WTC11 (cell line): ENCODE measurements at regions not wholly inside any gene's neighbourhood (a gene's known extent, or its start where the extent isn't known, plus 50 kb on each side); places are given as distances from the start of the nearest gene placed in this dataset.

ENCODE experiments used
- ATAC-seq: fragments of 200-7000 bp; cut with Tn5 transposase; 2 replicates; pipeline ENCODE4 v1.10.0; 2021; ENCODE audit warnings: mild to moderate bottlenecking, moderate library complexity
- CTCF ChIA-PET: fragments of 300-600 bp; sonication (Branson Sonifier 250); formaldehyde crosslinking; loops from one replicate; lab custom pipeline; 2021; ENCODE audit warnings: antibody characterized with exemption; lab: Charles Lee
- POLR2A ChIA-PET: fragments of 350-600 bp; sonication (Branson Sonifier 250); formaldehyde crosslinking; loops from one replicate; lab custom pipeline; 2021; ENCODE audit warnings: antibody characterized with exemption; lab: Charles Lee
- DNase-seq: peaks from one replicate; pipeline ENCODE4 v3.0.0; 2021; ENCODE audit warnings: low spot score
- H3K27ac Mint-ChIP-seq: 2 replicates; pipeline ENCODE4 v1.8.0; 2021; ENCODE audit warnings: mixed read lengths
- H3K27me3 Mint-ChIP-seq: 2 replicates; pipeline ENCODE4 v1.8.0; 2021; ENCODE audit warnings: low read depth, mild to moderate bottlenecking, moderate library complexity, mixed read lengths
- H3K36me3 Mint-ChIP-seq: 2 replicates; pipeline ENCODE4 v1.8.0; 2021; ENCODE audit warnings: mixed read lengths
- H3K4me1 Mint-ChIP-seq: 2 replicates; pipeline ENCODE4 v1.8.0; 2022; ENCODE audit warnings: mixed read lengths
- H3K4me3 Mint-ChIP-seq: 2 replicates; pipeline ENCODE4 v1.8.0; 2021; ENCODE audit warnings: mild to moderate bottlenecking, moderate library complexity, mixed read lengths
- H3K9me3 Mint-ChIP-seq: 2 replicates; pipeline ENCODE4 v1.8.0; 2021; ENCODE audit warnings: mixed read lengths
- AFF4 ChIP-seq: sonication (generic); formaldehyde crosslinking; IDR thresholded peaks from 2 replicates; pipeline ENCODE4 v1.8.1; 2023; ENCODE audit warnings: mild to moderate bottlenecking, missing genetic modification reagents, borderline replicate concordance
- ATF1 ChIP-seq: sonication (generic); formaldehyde crosslinking; IDR thresholded peaks from 2 replicates; pipeline ENCODE4 v1.8.1; 2023; ENCODE audit warnings: mild to moderate bottlenecking, moderate library complexity, missing genetic modification reagents
- CDX4 ChIP-seq: fragments of 250-450 bp; sonication (Bioruptor Pico); IDR thresholded peaks from 2 replicates; pipeline ENCODE4 v1.9.0; 2021; ENCODE audit warnings: moderate library complexity, mild to moderate bottlenecking, inconsistent platforms, borderline replicate concordance
- CREB1 ChIP-seq: sonication (generic); formaldehyde crosslinking; IDR thresholded peaks from 2 replicates; pipeline ENCODE4 v1.8.0; 2023; ENCODE audit warnings: mild to moderate bottlenecking, missing genetic modification reagents
- CREM ChIP-seq: sonication (generic); formaldehyde crosslinking; IDR thresholded peaks from 2 replicates; pipeline ENCODE4 v1.8.1; 2022; ENCODE audit warnings: mild to moderate bottlenecking, missing genetic modification reagents, moderate library complexity
- ELF4 ChIP-seq: sonication (generic); formaldehyde crosslinking; IDR thresholded peaks from 2 replicates; pipeline ENCODE4 v1.8.1; 2022; ENCODE audit warnings: low read depth, mild to moderate bottlenecking, moderate library complexity, missing genetic modification reagents
- EMX1 ChIP-seq: fragments of 250-450 bp; sonication (Bioruptor Pico); IDR thresholded peaks from 2 replicates; pipeline ENCODE4 v1.8.0; 2021; ENCODE audit warnings: mild to moderate bottlenecking
- ETV6 ChIP-seq: sonication (generic); formaldehyde crosslinking; IDR thresholded peaks from 2 replicates; pipeline ENCODE4 v1.8.1; 2022; ENCODE audit warnings: mild to moderate bottlenecking, missing genetic modification reagents
- FOXP1 ChIP-seq: sonication (generic); formaldehyde crosslinking; IDR thresholded peaks from 2 replicates; pipeline ENCODE4 v1.8.0; 2022; ENCODE audit warnings: missing genetic modification reagents, mild to moderate bottlenecking, moderate library complexity, borderline replicate concordance
- GTF2I ChIP-seq: fragments of 250-450 bp; sonication (Bioruptor Pico); conservative IDR thresholded peaks from 2 replicates; pipeline ENCODE4 v1.4.0; 2021; ENCODE audit warnings: mild to moderate bottlenecking
- IRF1 ChIP-seq: sonication (generic); formaldehyde crosslinking; IDR thresholded peaks from 2 replicates; pipeline ENCODE4 v1.8.0; 2023; ENCODE audit warnings: missing genetic modification reagents
- MAX ChIP-seq: sonication (generic); formaldehyde crosslinking; IDR thresholded peaks from 2 replicates; pipeline ENCODE4 v1.8.0; 2022; ENCODE audit warnings: mild to moderate bottlenecking, missing genetic modification reagents
- MLX ChIP-seq: sonication (generic); formaldehyde crosslinking; IDR thresholded peaks from 2 replicates; pipeline ENCODE4 v1.8.1; 2023; ENCODE audit warnings: mild to moderate bottlenecking, missing genetic modification reagents, moderate library complexity
- NFE2L1 ChIP-seq: sonication (generic); formaldehyde crosslinking; IDR thresholded peaks from 2 replicates; pipeline ENCODE4 v1.8.1; 2023; ENCODE audit warnings: missing genetic modification reagents
- NFYB ChIP-seq: sonication (generic); formaldehyde crosslinking; conservative IDR thresholded peaks from 2 replicates; pipeline ENCODE4 v1.8.0; 2022; ENCODE audit warnings: low read depth, missing genetic modification reagents
- NR2C2 ChIP-seq: sonication (generic); formaldehyde crosslinking; IDR thresholded peaks from 2 replicates; pipeline ENCODE4 v1.8.0; 2022; ENCODE audit warnings: mild to moderate bottlenecking, missing genetic modification reagents
- RORB ChIP-seq: fragments of 250-450 bp; sonication (Bioruptor Pico); IDR thresholded peaks from 2 replicates; pipeline ENCODE4 v1.9.0; 2021; ENCODE audit warnings: mild to moderate bottlenecking
- SOX15 ChIP-seq: fragments of 250-450 bp; sonication (Bioruptor Pico); IDR thresholded peaks from 2 replicates; pipeline ENCODE4 v1.9.0; 2021; ENCODE audit warnings: mild to moderate bottlenecking
- ZNF121 ChIP-seq: sonication (generic); formaldehyde crosslinking; IDR thresholded peaks from 2 replicates; pipeline ENCODE4 v1.8.0; 2023; ENCODE audit warnings: missing genetic modification reagents
- ZNF138 ChIP-seq: sonication (generic); formaldehyde crosslinking; conservative IDR thresholded peaks from 2 replicates; pipeline ENCODE4 v1.8.1; 2022; ENCODE audit warnings: mild to moderate bottlenecking, moderate library complexity, missing genetic modification reagents
- ZNF425 ChIP-seq: fragments of 250-450 bp; sonication (Bioruptor Pico); conservative IDR thresholded peaks from 2 replicates; pipeline ENCODE4 v1.9.0; 2021; ENCODE audit warnings: mild to moderate bottlenecking
- TF ChIP-seq, protein P1 (sequence below): sonication (generic); formaldehyde crosslinking; IDR thresholded peaks from 2 replicates; pipeline ENCODE4 v1.8.1; 2023; ENCODE audit warnings: mild to moderate bottlenecking, moderate library complexity, missing genetic modification reagents
- TF ChIP-seq, protein P2 (sequence below): sonication (generic); formaldehyde crosslinking; IDR thresholded peaks from 2 replicates; pipeline ENCODE4 v1.8.1; 2022; ENCODE audit warnings: mild to moderate bottlenecking, missing genetic modification reagents, moderate library complexity, borderline replicate concordance

- Mint-ChIP-seq H3K4me3 (no peak overlapping the region), H3K27ac (no peak overlapping the region), H3K36me3 (no peaks in the 10 kb centered on the region), H3K4me1 (peaks cover 15% of the 10 kb centered on the region), H3K9me3 (no peaks in the 10 kb centered on the region), H3K27me3 (no peaks in the 10 kb centered on the region)
- TF ChIP-seq SOX15 (CRISPR knock-in tag) (no peak), MAX (no peak), ZNF121 (no peak), EMX1 (CRISPR knock-in tag) (no peak), FOXP1 (no peak), ETV6 (CRISPR knock-in tag) (no peak), ELF4 (CRISPR knock-in tag) (no peak), IRF1 (CRISPR knock-in tag) (no peak), CREM (no peak), ZNF425 (CRISPR knock-in tag) (no peak), CREB1 (CRISPR knock-in tag) (no peak), ATF1 (CRISPR knock-in tag) (no peak), NFYB (CRISPR knock-in tag) (no peak), MLX (CRISPR knock-in tag) (no peak), NFE2L1 (no peak)
- TF ChIP-seq, protein P1, sequence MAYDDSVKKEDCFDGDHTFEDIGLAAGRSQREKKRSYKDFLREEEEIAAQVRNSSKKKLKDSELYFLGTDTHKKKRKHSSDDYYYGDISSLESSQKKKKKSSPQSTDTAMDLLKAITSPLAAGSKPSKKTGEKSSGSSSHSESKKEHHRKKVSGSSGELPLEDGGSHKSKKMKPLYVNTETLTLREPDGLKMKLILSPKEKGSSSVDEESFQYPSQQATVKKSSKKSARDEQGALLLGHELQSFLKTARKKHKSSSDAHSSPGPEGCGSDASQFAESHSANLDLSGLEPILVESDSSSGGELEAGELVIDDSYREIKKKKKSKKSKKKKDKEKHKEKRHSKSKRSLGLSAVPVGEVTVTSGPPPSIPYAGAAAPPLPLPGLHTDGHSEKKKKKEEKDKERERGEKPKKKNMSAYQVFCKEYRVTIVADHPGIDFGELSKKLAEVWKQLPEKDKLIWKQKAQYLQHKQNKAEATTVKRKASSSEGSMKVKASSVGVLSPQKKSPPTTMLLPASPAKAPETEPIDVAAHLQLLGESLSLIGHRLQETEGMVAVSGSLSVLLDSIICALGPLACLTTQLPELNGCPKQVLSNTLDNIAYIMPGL (CRISPR knock-in tag): no peak
- DNase-seq (no peak), ATAC-seq (no peak)
- ChIA-PET POLR2A (no interaction called here), CTCF (no interaction called here)
Observed at GRCh38 chr15:58279654-58280053, 141.5 kb downstream of the AQP9 start.

DNA sequence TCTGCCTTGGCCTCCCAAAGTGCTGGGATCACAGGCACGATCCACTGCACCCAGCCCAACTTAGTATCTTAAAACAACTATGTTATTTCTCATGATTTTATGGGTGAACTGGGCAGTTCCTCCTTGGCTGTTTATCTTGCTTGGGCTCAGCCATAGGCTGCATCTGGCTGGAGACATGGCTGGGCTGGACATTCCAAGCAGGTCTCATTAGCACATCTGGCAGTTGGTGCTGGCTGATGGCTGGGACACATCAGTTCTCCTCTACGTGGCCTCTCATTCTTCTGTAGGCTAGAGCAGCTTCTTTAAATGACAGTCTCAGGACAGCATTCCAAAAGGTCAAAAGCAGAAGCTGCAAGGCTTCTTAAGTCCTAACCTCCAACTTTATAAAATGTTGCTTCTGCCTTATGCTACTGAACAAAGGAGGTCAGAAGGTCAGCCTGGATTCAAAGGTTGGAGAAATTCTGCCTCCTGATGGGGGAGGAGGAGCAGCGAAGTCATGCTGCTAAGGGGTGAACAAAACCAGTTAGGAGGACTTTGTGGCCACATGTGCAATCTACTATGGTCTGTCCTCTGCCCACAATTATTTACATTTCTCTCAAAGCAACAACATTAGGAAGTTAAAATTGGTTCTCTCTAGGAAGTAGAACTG, 144.0 kb downstream of the AQP9 start:
- ChIA-PET CTCF (no interaction called here), POLR2A (no interaction called here)
- Mint-ChIP-seq H3K27ac (no peak overlapping the region), H3K36me3 (no peaks in the 10 kb centered on the region), H3K4me1 (peaks cover 15% of the 10 kb centered on the region), H3K27me3 (no peaks in the 10 kb centered on the region), H3K4me3 (no peak overlapping the region), H3K9me3 (no peaks in the 10 kb centered on the region)
- no peak for ATAC-seq
- no peak for DNase-seq
- no peak for TF ChIP-seq FOXP1
- TF ChIP-seq CREM: no peak
- TF ChIP-seq, protein P1 (CRISPR knock-in tag): no peak
- TF ChIP-seq, protein P2, sequence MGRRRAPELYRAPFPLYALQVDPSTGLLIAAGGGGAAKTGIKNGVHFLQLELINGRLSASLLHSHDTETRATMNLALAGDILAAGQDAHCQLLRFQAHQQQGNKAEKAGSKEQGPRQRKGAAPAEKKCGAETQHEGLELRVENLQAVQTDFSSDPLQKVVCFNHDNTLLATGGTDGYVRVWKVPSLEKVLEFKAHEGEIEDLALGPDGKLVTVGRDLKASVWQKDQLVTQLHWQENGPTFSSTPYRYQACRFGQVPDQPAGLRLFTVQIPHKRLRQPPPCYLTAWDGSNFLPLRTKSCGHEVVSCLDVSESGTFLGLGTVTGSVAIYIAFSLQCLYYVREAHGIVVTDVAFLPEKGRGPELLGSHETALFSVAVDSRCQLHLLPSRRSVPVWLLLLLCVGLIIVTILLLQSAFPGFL: no peak
- TF ChIP-seq ZNF138 (CRISPR knock-in tag): no peak
- TF ChIP-seq CDX4: no peak
- TF ChIP-seq GTF2I: no peak
- no peak for TF ChIP-seq AFF4 (CRISPR knock-in tag)
- no peak for TF ChIP-seq NR2C2 (CRISPR knock-in tag)
- no peak for TF ChIP-seq RORB (CRISPR knock-in tag)
